GM23338 (cell line): ENCODE measurements at regions not wholly inside any gene's neighbourhood (a gene's known extent, or its start where the extent isn't known, plus 50 kb on each side); places are given as distances from the start of the nearest gene placed in this dataset.

Source experiments
- ATAC-seq: fragments of 200-7000 bp; cut with Tn5 transposase; 3 replicates; pipeline ENCODE4 v1.9.1; 2020
- DNase-seq: peaks from one replicate; pipeline ENCODE4 v3.0.0-alpha.2; 2015; ENCODE audit warnings: low spot score
- H2AFZ ChIP-seq: fragments of 200-600 bp; sonication (generic); 2 replicates; pipeline ENCODE4 v1.8.0; 2016; ENCODE audit warnings: antibody characterized with exemption, mild to moderate bottlenecking, moderate library complexity
- H3F3A ChIP-seq: fragments of 200-600 bp; sonication (generic); replicated peaks from 2 replicates; pipeline ENCODE4 v1.8.0; 2017; ENCODE audit warnings: antibody characterized with exemption, mixed run types, low read depth
- H3K27ac ChIP-seq: fragments of 200-600 bp; sonication (generic); 2 replicates; pipeline ENCODE4 v1.6.1; 2016; ENCODE audit warnings: low read depth
- H3K27me3 ChIP-seq: fragments of 200-600 bp; sonication (generic); 2 replicates; pipeline ENCODE4 v1.8.0; 2016; ENCODE audit warnings: mild to moderate bottlenecking, mixed run types, moderate library complexity; ENCODE audit not compliant: insufficient read depth
- H3K36me3 ChIP-seq: fragments of 200-600 bp; sonication (generic); 2 replicates; pipeline ENCODE4 v1.8.0; 2016; ENCODE audit warnings: mild to moderate bottlenecking; ENCODE audit not compliant: insufficient read depth
- H3K4me1 ChIP-seq: fragments of 200-600 bp; sonication (generic); 2 replicates; pipeline ENCODE4 v1.8.0; 2016; ENCODE audit warnings: mild to moderate bottlenecking, moderate library complexity; ENCODE audit not compliant: insufficient read depth
- H3K4me2 ChIP-seq: fragments of 200-600 bp; sonication (generic); 2 replicates; pipeline ENCODE4 v1.7.1; 2017; ENCODE audit warnings: mixed run types
- H3K4me3 ChIP-seq: fragments of 200-600 bp; sonication (generic); 2 replicates; pipeline ENCODE4 v1.6.1; 2016; ENCODE audit warnings: mixed run types
- H3K79me2 ChIP-seq: fragments of 200-600 bp; sonication (generic); replicated peaks from 2 replicates; pipeline ENCODE4 v1.8.0; 2017; ENCODE audit warnings: mild to moderate bottlenecking; ENCODE audit not compliant: insufficient read depth
- H3K9me2 ChIP-seq: fragments of 200-600 bp; sonication (generic); 2 replicates; pipeline ENCODE4 v1.8.0; 2017; ENCODE audit not compliant: insufficient read depth
- H4K20me1 ChIP-seq: fragments of 200-600 bp; sonication (generic); replicated peaks from 2 replicates; pipeline ENCODE4 v1.8.0; 2017; ENCODE audit warnings: mild to moderate bottlenecking; ENCODE audit not compliant: insufficient read depth
- H3K27ac Mint-ChIP-seq: 2 replicates; pipeline ENCODE4 v1.8.0; 2020; ENCODE audit warnings: inconsistent platforms, mild to moderate bottlenecking, moderate library complexity, mixed read lengths
- H3K27me3 Mint-ChIP-seq: 3 replicates; pipeline ENCODE4 v1.8.0; 2022; ENCODE audit warnings: low read depth, mild to moderate bottlenecking, moderate library complexity, mixed read lengths, inconsistent platforms; ENCODE audit not compliant: insufficient read depth, poor library complexity
- H3K36me3 Mint-ChIP-seq: 3 replicates; pipeline ENCODE4 v1.8.0; 2021; ENCODE audit warnings: low read depth, mild to moderate bottlenecking, inconsistent platforms, moderate library complexity, mixed read lengths
- H3K4me1 Mint-ChIP-seq: 3 replicates; pipeline ENCODE4 v1.8.0; 2020; ENCODE audit warnings: mild to moderate bottlenecking, inconsistent platforms, mixed read lengths
- H3K4me3 Mint-ChIP-seq: 3 replicates; pipeline ENCODE4 v1.8.0; 2021; ENCODE audit warnings: moderate library complexity, mild to moderate bottlenecking, inconsistent platforms, mixed read lengths
- H3K9me3 Mint-ChIP-seq: 3 replicates; pipeline ENCODE4 v1.8.0; 2020; ENCODE audit warnings: moderate library complexity, mild to moderate bottlenecking, inconsistent platforms, mixed read lengths
- CREB1 ChIP-seq: fragments of 250-450 bp; sonication (Bioruptor Pico); IDR thresholded peaks from 2 replicates; pipeline ENCODE4 v1.5.0; 2020; ENCODE audit warnings: low read depth, mild to moderate bottlenecking, moderate library complexity
- CTCF ChIP-seq, 2 experiments: fragments of 200-600 bp in 1 of 2; sonication (generic) in 1 of 2; conservative IDR thresholded peaks; 2 replicates each; pipeline versions ENCODE4 v1.5.1 to v1.6.1; 2016 to 2017; ENCODE audit warnings: antibody characterized with exemption in 2 of 2, low read depth in 2 of 2, mild to moderate bottlenecking in 2 of 2, moderate library complexity in 1 of 2
- ETS1 ChIP-seq: IDR thresholded peaks from 2 replicates; pipeline ENCODE4 v1.6.1; 2016; ENCODE audit warnings: antibody characterized with exemption
- EZH2 ChIP-seq: fragments of 200-600 bp; sonication (generic); IDR thresholded peaks from one replicate; pipeline ENCODE4 v1.8.0; 2017; ENCODE audit warnings: antibody characterized with exemption, mild to moderate bottlenecking, low read depth; ENCODE audit not compliant: unreplicated experiment
- EZH2phosphoT487 ChIP-seq: fragments of 200-600 bp; sonication (generic); IDR thresholded peaks from one replicate; pipeline ENCODE4 v1.8.1; 2018; ENCODE audit warnings: antibody characterized with exemption; ENCODE audit not compliant: unreplicated experiment
- JUNB ChIP-seq: IDR thresholded peaks from one replicate; pipeline ENCODE4 v1.6.1; 2016; ENCODE audit warnings: antibody characterized with exemption; ENCODE audit not compliant: unreplicated experiment
- NANOG ChIP-seq: IDR thresholded peaks from 2 replicates; pipeline ENCODE4 v1.6.1; 2016; ENCODE audit warnings: antibody characterized with exemption, borderline replicate concordance
- POLR2AphosphoS5 ChIP-seq: IDR thresholded peaks from 2 replicates; pipeline ENCODE4 v1.6.1; 2016; ENCODE audit warnings: antibody characterized with exemption, low read depth
- REST ChIP-seq: IDR thresholded peaks from one replicate; pipeline ENCODE4 v1.6.1; 2018; ENCODE audit warnings: antibody characterized with exemption; ENCODE audit not compliant: unreplicated experiment
- STAT1 ChIP-seq: IDR thresholded peaks from one replicate; pipeline ENCODE4 v1.6.1; 2016; ENCODE audit warnings: antibody characterized with exemption; ENCODE audit not compliant: unreplicated experiment
- ZNF114 ChIP-seq: fragments of 250-450 bp; sonication (Bioruptor Pico); IDR thresholded peaks from 2 replicates; pipeline ENCODE4 v1.5.0; 2020; ENCODE audit warnings: mild to moderate bottlenecking, moderate library complexity
- ZNF331 ChIP-seq: fragments of 250-450 bp; sonication (Bioruptor Pico); IDR thresholded peaks from 2 replicates; pipeline ENCODE4 v1.5.0; 2020; ENCODE audit warnings: low read depth, mild to moderate bottlenecking, moderate library complexity
- ZNF462 ChIP-seq: fragments of 250-450 bp; sonication (Bioruptor Pico); IDR thresholded peaks from 2 replicates; pipeline ENCODE4 v1.5.0; 2020; ENCODE audit warnings: mild to moderate bottlenecking, moderate library complexity

DNA sequence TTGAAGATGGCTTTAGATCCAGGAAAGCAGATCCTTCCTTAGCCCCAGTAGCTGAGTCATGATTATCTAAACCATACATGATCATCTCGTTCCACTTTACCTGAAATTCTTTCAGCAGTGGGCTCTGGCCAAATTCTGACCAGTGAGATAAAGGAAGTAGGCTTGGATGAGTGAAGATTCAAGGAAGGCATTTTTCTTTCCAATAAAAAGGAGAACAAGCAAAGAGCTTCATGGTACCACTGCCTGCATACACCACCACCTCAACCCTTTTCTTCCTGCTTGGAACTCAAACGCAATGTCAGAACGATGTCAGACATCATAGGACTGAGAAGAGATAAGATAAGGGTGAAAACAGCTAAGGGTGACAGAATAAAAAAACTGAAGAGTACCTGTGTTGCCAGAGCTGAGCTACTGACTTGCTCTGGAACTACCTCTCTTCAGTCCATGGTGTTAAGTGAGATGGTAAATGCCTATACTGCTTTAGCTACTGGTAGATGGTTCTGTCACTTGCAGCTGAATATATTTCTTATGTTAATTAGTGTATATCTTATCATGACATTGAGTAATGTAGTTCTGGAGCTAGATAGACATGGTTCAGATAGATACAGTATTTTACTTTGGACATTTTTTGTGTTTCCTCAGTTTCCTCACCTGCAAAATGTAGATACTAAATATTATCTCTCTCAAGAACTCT is 58.7 kb upstream of the ACVR1 start:
- no peaks in the 10 kb centered on the region for H4K20me1 ChIP-seq
- peaks cover 54% of the 10 kb centered on the region for H3K27me3 ChIP-seq
- no peak overlapping the region for H3K27ac Mint-ChIP-seq
- TF ChIP-seq POLR2AphosphoS5 (no peak), EZH2phosphoT487 (no peak), JUNB (no peak), REST (no peak), EZH2 (no peak), CTCF (conservative IDR thresholded peaks at IDR 0.05; ENCODE audit: low read depth in 2 of 2) (no peak), STAT1 (no peak), ZNF114 (no peak), NANOG (no peak), ETS1 (no peak), CREB1 (CRISPR knock-in tag) (no peak), ZNF462 (CRISPR knock-in tag) (no peak), ZNF331 (CRISPR knock-in tag) (no peak)
- H3K9me3 Mint-ChIP-seq, result no peaks in the 10 kb centered on the region
- H3K9me2 ChIP-seq, result peaks cover 3% of the 10 kb centered on the region; the same call in 1 of the 2 replicates
- H3K4me3 ChIP-seq, result 0 out of 2 replicates have a peak overlapping the region, but pooled peaks have one; percentile 35
- H3K27me3 Mint-ChIP-seq, result peaks cover 63% of the 10 kb centered on the region
- no peaks in the 10 kb centered on the region for H3K79me2 ChIP-seq
- no peak overlapping the region for H3K27ac ChIP-seq
- DNase-seq, result no peak
- H3K4me1 Mint-ChIP-seq, result peaks cover 36% of the 10 kb centered on the region
- H2AFZ ChIP-seq, result no peak overlapping the region
- peak overlapping the region; percentile 72; the same call in 1 of the 2 replicates for H3K4me2 ChIP-seq
- no peak for ATAC-seq
- H3K36me3 Mint-ChIP-seq, result no peaks in the 10 kb centered on the region; the same call in 2 of the 3 replicates
- no peaks in the 10 kb centered on the region for H3K36me3 ChIP-seq
- H3K4me3 Mint-ChIP-seq, result no peak overlapping the region
- no peaks in the 10 kb centered on the region for H3F3A ChIP-seq
- H3K4me1 ChIP-seq, result peaks cover 28% of the 10 kb centered on the region
